H9 (cell line): ENCODE measurements at regions not wholly inside any gene's neighbourhood (a gene's known extent, or its start where the extent isn't known, plus 50 kb on each side); places are given as distances from the start of the nearest gene placed in this dataset.

Experiments
- DNase-seq: peaks from one replicate; pipeline ENCODE4 v3.0.0-alpha.2; 2017
- H2AFZ ChIP-seq: one replicate; pipeline ENCODE4 v1.6.1; 2013; ENCODE audit warnings: mild to moderate bottlenecking, low read length, control low read depth, moderate library complexity
- H2AK5ac ChIP-seq: 2 replicates; pipeline ENCODE4 v1.6.1; 2013; ENCODE audit warnings: low read length, control low read depth, mixed read lengths; ENCODE audit not compliant: insufficient read length
- H2BK120ac ChIP-seq: one replicate; pipeline ENCODE4 v1.6.1; 2013; ENCODE audit warnings: low read depth, mild to moderate bottlenecking, low read length, control low read depth, inconsistent platforms; ENCODE audit not compliant: poor library complexity, severe bottlenecking
- H2BK12ac ChIP-seq: 2 replicates; pipeline ENCODE4 v1.6.1; 2013; ENCODE audit warnings: low read length, control low read depth, mixed read lengths, low read depth; ENCODE audit not compliant: insufficient read length
- H2BK15ac ChIP-seq: 2 replicates; pipeline ENCODE4 v1.6.1; 2013; ENCODE audit warnings: low read depth, low read length, control low read depth
- H2BK20ac ChIP-seq: one replicate; pipeline ENCODE4 v1.6.1; 2013; ENCODE audit warnings: low read depth, mild to moderate bottlenecking, low read length, control low read depth, inconsistent platforms; ENCODE audit not compliant: poor library complexity, severe bottlenecking
- H2BK5ac ChIP-seq: 2 replicates; pipeline ENCODE4 v1.6.1; 2013; ENCODE audit warnings: low read length, control low read depth, mixed read lengths; ENCODE audit not compliant: insufficient read length
- H3K14ac ChIP-seq: 2 replicates; pipeline ENCODE4 v1.6.1; 2013; ENCODE audit warnings: low read length, control low read depth; ENCODE audit not compliant: insufficient read depth
- H3K18ac ChIP-seq: 2 replicates; pipeline ENCODE4 v1.6.1; 2013; ENCODE audit warnings: low read depth, mild to moderate bottlenecking, mixed read lengths, low read length, control low read depth; ENCODE audit not compliant: insufficient read length
- H3K23ac ChIP-seq: 2 replicates; pipeline ENCODE4 v1.6.1; 2013; ENCODE audit warnings: low read length, control low read depth, mixed read lengths, low read depth; ENCODE audit not compliant: insufficient read length
- H3K23me2 ChIP-seq: 2 replicates; pipeline ENCODE4 v1.6.1; 2013; ENCODE audit warnings: low read depth, mild to moderate bottlenecking, mixed read lengths, low read length, control low read depth; ENCODE audit not compliant: insufficient read length, poor library complexity, severe bottlenecking
- H3K27ac ChIP-seq: 2 replicates; pipeline ENCODE4 v1.5.1; 2013; ENCODE audit warnings: low read length, control low read depth, mixed read lengths, low read depth; ENCODE audit not compliant: insufficient read length
- H3K27me3 ChIP-seq: 2 replicates; pipeline ENCODE4 v1.6.1; 2013; ENCODE audit warnings: low read length, control low read depth, inconsistent platforms; ENCODE audit not compliant: insufficient read depth
- H3K4ac ChIP-seq: 2 replicates; pipeline ENCODE4 v1.6.1; 2013; ENCODE audit warnings: low read depth, mild to moderate bottlenecking, control low read depth, inconsistent platforms, low read length, moderate library complexity
- H3K4me1 ChIP-seq: 2 replicates; pipeline ENCODE4 v1.6.1; 2013; ENCODE audit warnings: low read length, control low read depth, inconsistent platforms; ENCODE audit not compliant: insufficient read depth
- H3K4me2 ChIP-seq: 2 replicates; pipeline ENCODE4 v1.6.1; 2013; ENCODE audit warnings: low read length, control low read depth, mixed read lengths; ENCODE audit not compliant: insufficient read length, insufficient read depth
- H3K56ac ChIP-seq: 2 replicates; pipeline ENCODE4 v1.6.1; 2013; ENCODE audit warnings: low read depth, mild to moderate bottlenecking, mixed read lengths, low read length, control low read depth; ENCODE audit not compliant: insufficient read length
- H3K79me1 ChIP-seq: 2 replicates; pipeline ENCODE4 v1.6.1; 2013; ENCODE audit warnings: low read depth, mild to moderate bottlenecking, moderate library complexity, low read length, control low read depth, inconsistent platforms; ENCODE audit not compliant: insufficient read depth, poor library complexity, severe bottlenecking
- H3K79me2 ChIP-seq: 2 replicates; pipeline ENCODE4 v1.6.1; 2013; ENCODE audit warnings: low read length, control low read depth, inconsistent platforms; ENCODE audit not compliant: insufficient read depth
- H3K9ac ChIP-seq: 2 replicates; pipeline ENCODE4 v1.6.1; 2013; ENCODE audit warnings: low read length, control low read depth, mixed read lengths; ENCODE audit not compliant: insufficient read length; ENCODE audit errors: extremely low read depth
- H3K9me3 ChIP-seq: one replicate; pipeline ENCODE4 v1.6.1; 2013; ENCODE audit warnings: low read depth, low read length, inconsistent platforms; ENCODE audit not compliant: control insufficient read depth
- H3T11ph ChIP-seq: one replicate; pipeline ENCODE4 v1.6.1; 2013; ENCODE audit warnings: mild to moderate bottlenecking, low read length, control low read depth, inconsistent platforms
- H4K20me1 ChIP-seq: one replicate; pipeline ENCODE4 v1.6.1; 2013; ENCODE audit not compliant: control insufficient read depth, insufficient read length, insufficient read depth
- H4K5ac ChIP-seq: 2 replicates; pipeline ENCODE4 v1.6.1; 2013; ENCODE audit warnings: low read depth, mild to moderate bottlenecking, mixed read lengths, low read length, control low read depth; ENCODE audit not compliant: insufficient read length
- H4K8ac ChIP-seq: replicated peaks from 2 replicates; pipeline ENCODE4 v1.6.1; 2013; ENCODE audit warnings: low read length, control low read depth, mixed read lengths, low read depth; ENCODE audit not compliant: insufficient read length
- H4K91ac ChIP-seq: 2 replicates; pipeline ENCODE4 v1.6.1; 2013; ENCODE audit warnings: low read depth, mild to moderate bottlenecking, moderate library complexity, mixed read lengths, low read length, control low read depth; ENCODE audit not compliant: insufficient read length
- H3K27ac Mint-ChIP-seq, 3 experiments: 2 replicates in 2 of 3; 3 replicates in 1 of 3; pipeline ENCODE4 v1.8.0; 2020 to 2021; ENCODE audit warnings: mixed read lengths in 3 of 3, mild to moderate bottlenecking in 1 of 3, moderate library complexity in 1 of 3
- H3K27me3 Mint-ChIP-seq: 2 replicates; pipeline ENCODE4 v1.8.0; 2021; ENCODE audit warnings: low read depth, mild to moderate bottlenecking, moderate library complexity, mixed read lengths
- H3K36me3 Mint-ChIP-seq, 3 experiments: 2 replicates in 2 of 3; 3 replicates in 1 of 3; pipeline ENCODE4 v1.8.0; 2020 to 2021; ENCODE audit warnings: low read depth in 3 of 3, mixed read lengths in 3 of 3; ENCODE audit not compliant: insufficient read depth in 1 of 3
- H3K4me1 Mint-ChIP-seq, 2 experiments: 2 replicates each; pipeline ENCODE4 v1.8.0; 2020; ENCODE audit warnings: mixed read lengths in 2 of 2
- H3K4me3 Mint-ChIP-seq, 2 experiments: 2 replicates in 1 of 2; 3 replicates in 1 of 2; pipeline ENCODE4 v1.8.0; 2020 to 2021; ENCODE audit warnings: mild to moderate bottlenecking in 2 of 2, mixed read lengths in 2 of 2, moderate library complexity in 1 of 2
- H3K9me3 Mint-ChIP-seq, 2 experiments: 2 replicates in 1 of 2; 3 replicates in 1 of 2; pipeline ENCODE4 v1.8.0; 2020; ENCODE audit warnings: mild to moderate bottlenecking in 2 of 2, mixed read lengths in 2 of 2, moderate library complexity in 1 of 2
- WGBS: extraction: QIAGEN DNeasy Blood & Tissue Kit; methylation state at CpG from one replicate; pipeline ENCODE4 v1.1.7; 2013; ENCODE audit warnings: missing lambda C conversion rate, low lambda C conversion rate, mixed read lengths; ENCODE audit not compliant: insufficient read length; ENCODE audit errors: extremely low coverage; 5-methylcytosine and 5-hydroxymethylcytosine counted together
- TF ChIP-seq, protein P1 (sequence below): fragments of 200-600 bp; sonication (generic); conservative IDR thresholded peaks from 3 replicates; pipeline ENCODE4 v1.8.0; 2021; ENCODE audit warnings: antibody characterized with exemption, mild to moderate bottlenecking

DNA sequence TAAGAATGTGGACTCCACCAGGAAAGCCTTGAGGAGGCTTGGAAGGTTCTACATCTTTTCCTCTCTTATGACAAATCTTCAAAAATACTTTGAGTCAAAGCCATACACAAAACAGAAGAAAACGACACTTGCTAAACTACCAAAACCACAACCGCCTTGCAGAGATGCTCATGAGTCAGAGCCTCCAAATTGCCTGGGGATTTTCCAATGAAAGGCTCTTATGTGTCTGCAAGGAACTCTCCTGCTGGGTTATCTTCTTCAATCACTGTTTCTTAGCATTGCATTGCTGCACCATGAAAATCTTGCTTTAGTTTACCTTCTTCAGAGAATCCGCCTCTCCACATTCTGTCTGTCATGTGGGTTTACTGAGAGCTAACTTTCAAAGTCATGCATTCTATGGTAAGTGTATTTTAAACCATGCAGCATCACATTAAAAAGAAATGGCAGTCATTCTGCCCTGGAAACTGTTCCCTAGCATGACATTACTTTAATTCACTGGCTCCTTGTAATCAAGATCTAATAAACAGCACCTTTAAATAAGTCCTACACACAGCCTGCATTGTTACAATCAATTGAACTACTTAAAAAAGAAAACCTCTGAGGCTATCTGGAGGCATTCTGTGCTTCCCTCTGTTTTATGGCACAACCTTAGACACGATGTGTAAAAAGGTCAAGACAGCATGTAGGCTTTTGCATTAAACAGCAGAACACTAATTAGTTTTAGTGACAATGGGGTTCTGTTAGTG is 210.0 kb upstream of the FOXD3 start:
- Histone ChIP-seq H4K8ac (no peak overlapping the region), H3K27me3 (peaks cover 2% of the 10 kb centered on the region; the same call in 1 of the 2 replicates), H2BK20ac (no peak overlapping the region), H3K4ac (no peak overlapping the region), H4K5ac (no peak overlapping the region), H3K4me1 (peaks cover 14% of the 10 kb centered on the region), H3K79me1 (no peaks in the 10 kb centered on the region), H2AFZ (no peak overlapping the region), H3K79me2 (no peaks in the 10 kb centered on the region), H4K20me1 (no peaks in the 10 kb centered on the region), H3K9me3 (no peaks in the 10 kb centered on the region), H3K9ac (no peak overlapping the region), H3K14ac (no peak overlapping the region), H4K91ac (no peak overlapping the region), H3K27ac (no peak overlapping the region), H3K23me2 (no peaks in the 10 kb centered on the region), H3K56ac (no peak overlapping the region), H3K18ac (no peak overlapping the region), H3T11ph (no peak overlapping the region), H3K23ac (no peak overlapping the region), H2BK15ac (no peak overlapping the region), H2BK120ac (no peak overlapping the region), H2AK5ac (no peak overlapping the region), H3K4me2 (no peak overlapping the region), H2BK5ac (no peak overlapping the region), H2BK12ac (no peak overlapping the region)
- TF ChIP-seq, protein P1, sequence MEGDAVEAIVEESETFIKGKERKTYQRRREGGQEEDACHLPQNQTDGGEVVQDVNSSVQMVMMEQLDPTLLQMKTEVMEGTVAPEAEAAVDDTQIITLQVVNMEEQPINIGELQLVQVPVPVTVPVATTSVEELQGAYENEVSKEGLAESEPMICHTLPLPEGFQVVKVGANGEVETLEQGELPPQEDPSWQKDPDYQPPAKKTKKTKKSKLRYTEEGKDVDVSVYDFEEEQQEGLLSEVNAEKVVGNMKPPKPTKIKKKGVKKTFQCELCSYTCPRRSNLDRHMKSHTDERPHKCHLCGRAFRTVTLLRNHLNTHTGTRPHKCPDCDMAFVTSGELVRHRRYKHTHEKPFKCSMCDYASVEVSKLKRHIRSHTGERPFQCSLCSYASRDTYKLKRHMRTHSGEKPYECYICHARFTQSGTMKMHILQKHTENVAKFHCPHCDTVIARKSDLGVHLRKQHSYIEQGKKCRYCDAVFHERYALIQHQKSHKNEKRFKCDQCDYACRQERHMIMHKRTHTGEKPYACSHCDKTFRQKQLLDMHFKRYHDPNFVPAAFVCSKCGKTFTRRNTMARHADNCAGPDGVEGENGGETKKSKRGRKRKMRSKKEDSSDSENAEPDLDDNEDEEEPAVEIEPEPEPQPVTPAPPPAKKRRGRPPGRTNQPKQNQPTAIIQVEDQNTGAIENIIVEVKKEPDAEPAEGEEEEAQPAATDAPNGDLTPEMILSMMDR, result no peak
- Mint-ChIP-seq H3K27me3 (no peaks in the 10 kb centered on the region), H3K4me3 (no peak overlapping the region), H3K4me1 (peaks cover 38 to 45% of the 10 kb centered on the region in 2 experiments), H3K27ac (no peak overlapping the region), H3K9me3 (no peaks in the 10 kb centered on the region), H3K36me3 (no peaks in the 10 kb centered on the region)
- no CpG with 5 or more reads among the region's 4 CpGs for WGBS
- no peak for DNase-seq
